Motor neuron (in vitro differentiated cells): ENCODE measurements at regions not wholly inside any gene's neighbourhood (a gene's known extent, or its start where the extent isn't known, plus 50 kb on each side); places are given as distances from the start of the nearest gene placed in this dataset.
"Not testable (repeated sequence)": the region's sequence is repeated elsewhere in the genome, so short reads cannot be mapped to it uniquely, and the experiment has no call there.

ENCODE experiments used
- ATAC-seq, 8 experiments: fragments of 200-7000 bp; cut with Tn5 transposase; replicated peaks in 6 of 8; 2 replicates each; pipeline ENCODE4 v1.8.0; 2021; ENCODE audit warnings: mild to moderate bottlenecking in 8 of 8, moderate library complexity in 8 of 8
- H3K27ac ChIP-seq, 2 donors: fragments of 250-450 bp; sonication (Bioruptor Pico); 2 replicates each; pipeline ENCODE4 v1.9.0; 2021; ENCODE audit warnings: antibody characterized with exemption in 2 of 2, mild to moderate bottlenecking in 2 of 2, moderate library complexity in 1 of 2
- H3K4me1 ChIP-seq, 2 donors: fragments of 250-450 bp; sonication (Bioruptor Pico); replicated peaks in 1 of 2; 2 replicates each; pipeline ENCODE4 v1.6.1; 2021; ENCODE audit warnings: antibody characterized with exemption in 2 of 2, mild to moderate bottlenecking in 2 of 2, moderate library complexity in 1 of 2
- H3K4me3 ChIP-seq, 5 donors: fragments of 250-450 bp; sonication (Bioruptor Pico); 2 replicates each; pipeline ENCODE4 v1.9.0; 2021; ENCODE audit warnings: antibody characterized with exemption in 5 of 5, mild to moderate bottlenecking in 5 of 5, moderate library complexity in 4 of 5
- WGBS, 10 experiments: fragments of 450-650 bp; shearing (Covaris generic); methylation state at CpG; one replicate each; pipeline ENCODE4 v1.0.0; 2022; 5-methylcytosine and 5-hydroxymethylcytosine counted together
- in situ Hi-C, 9 experiments: fragments of 400-800 bp; cut with MboI; loops; one replicate each; pipeline ENCODE4 v1.15.0; 2021; ENCODE audit warnings: low sequenced_read_pairs in 9 of 9, low pct_unique_long_range_greater_than_20kb in 2 of 9; ENCODE audit not compliant: unreplicated experiment in 9 of 9

DNA sequence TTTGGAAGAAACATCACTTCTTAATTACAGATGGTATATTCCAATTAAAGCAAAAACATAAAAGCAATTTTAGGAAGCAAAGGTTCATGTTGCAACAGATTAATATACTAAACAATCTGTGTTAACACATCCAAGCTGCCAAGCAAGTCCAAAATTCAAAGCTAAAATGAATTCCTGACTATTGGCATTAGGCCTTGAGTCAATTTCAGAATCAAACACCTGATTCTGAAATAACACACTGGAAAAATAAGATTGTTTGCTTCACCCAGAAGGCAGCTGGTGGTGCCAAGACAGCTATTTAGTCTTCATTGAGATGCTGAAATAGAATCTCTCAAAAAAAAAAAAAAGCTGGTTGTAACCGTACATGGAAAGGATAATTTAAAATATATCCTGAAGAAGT, 465.6 kb downstream of the SOCS6 start:
- Histone ChIP-seq H3K27ac (no peak overlapping the region), H3K4me3 (no peak overlapping the region), H3K4me1 (no peaks in the 10 kb centered on the region)
- ATAC-seq: no peak
- WGBS, 10 experiments: 13 to 90% (median 47%) methylated on average over 1 of the region's 1 CpG; no CpG with 5 or more reads in 4 of the 10 experiments
- in situ Hi-C loops: no loop called here

DNA sequence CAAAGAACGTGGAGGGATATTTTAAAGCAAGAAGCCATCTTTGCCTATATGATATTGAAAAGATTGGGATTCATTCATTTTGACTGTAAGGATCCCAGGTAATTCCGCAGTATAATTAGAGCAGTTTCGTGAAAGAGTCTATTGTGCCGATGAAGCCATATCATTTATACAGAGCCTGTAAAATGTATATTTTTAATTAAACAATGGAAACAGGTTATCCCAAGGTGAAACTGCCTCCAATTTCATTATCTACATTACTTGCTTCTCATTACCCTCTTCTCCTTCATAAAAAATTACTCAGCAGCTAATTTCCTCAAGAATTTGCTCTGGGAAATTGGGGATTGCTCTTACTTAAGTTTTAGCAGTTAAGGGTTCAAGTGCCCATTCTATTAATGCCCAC, 444.1 kb downstream of the SOCS6 start:
- H3K4me3 ChIP-seq: no peak overlapping the region
- WGBS, 10 experiments: 17 to 97% (median 86%) methylated on average over 3 to 4 of the region's 4 CpGs
- no peak for ATAC-seq
- in situ Hi-C loops: no loop called here
- H3K27ac ChIP-seq: no peak overlapping the region
- no peaks in the 10 kb centered on the region for H3K4me1 ChIP-seq

DNA sequence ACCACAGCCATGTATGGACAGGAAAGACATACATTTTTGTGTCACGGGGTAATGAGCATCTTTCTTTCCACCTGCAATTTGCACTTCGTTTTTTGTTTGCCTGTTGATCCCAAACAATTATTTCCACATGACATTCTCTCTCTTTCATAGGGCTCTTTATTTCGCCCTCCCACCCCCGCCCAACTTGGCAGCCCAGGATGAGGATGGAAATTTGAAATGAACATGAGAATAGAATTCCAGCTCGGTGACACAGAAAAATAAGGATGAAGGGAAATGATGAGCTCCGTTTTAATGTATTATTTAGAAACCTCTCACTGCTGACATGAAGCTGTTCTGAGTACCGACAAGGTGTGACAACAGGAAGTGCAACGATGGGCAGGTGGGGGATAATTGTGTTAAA, 443.3 kb downstream of the SOCS6 start:
- ATAC-seq: no peak
- Histone ChIP-seq H3K4me3 (no peak overlapping the region), H3K4me1 (no peaks in the 10 kb centered on the region), H3K27ac (no peak overlapping the region)
- in situ Hi-C loops: no loop called here
- 3 to 85% (median 43%) methylated on average over 3 to 7 of the region's 8 CpGs; no CpG with 5 or more reads in 1 of the 10 experiments for WGBS, 10 experiments

DNA sequence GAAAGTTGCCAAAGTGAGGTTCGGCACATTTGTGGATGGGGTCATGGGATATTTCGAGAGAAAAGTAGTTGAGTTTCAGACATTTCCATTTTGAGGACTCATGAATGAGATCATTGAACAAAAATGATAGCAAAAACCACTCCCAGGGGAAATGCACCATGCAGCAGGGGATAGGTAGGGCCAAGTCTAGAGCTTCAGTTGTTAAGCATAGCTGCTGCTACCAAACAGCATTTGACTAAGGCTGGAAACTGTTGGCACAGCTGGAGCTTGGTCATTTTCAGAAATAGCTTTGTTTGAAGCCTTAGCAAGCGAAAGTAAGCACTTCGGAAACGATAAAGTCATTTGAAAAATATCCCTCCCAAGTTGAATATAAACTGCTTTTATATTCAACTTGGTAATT, 431.8 kb downstream of the SOCS6 start:
- Histone ChIP-seq H3K4me1 (no peaks in the 10 kb centered on the region), H3K4me3 (no peak overlapping the region), H3K27ac (no peak overlapping the region)
- in situ Hi-C loops: no loop called here
- ATAC-seq: no peak
- 27 to 100% (median 56%) methylated on average over 2 to 5 of the region's 5 CpGs; no CpG with 5 or more reads in 1 of the 10 experiments for WGBS, 10 experiments

DNA sequence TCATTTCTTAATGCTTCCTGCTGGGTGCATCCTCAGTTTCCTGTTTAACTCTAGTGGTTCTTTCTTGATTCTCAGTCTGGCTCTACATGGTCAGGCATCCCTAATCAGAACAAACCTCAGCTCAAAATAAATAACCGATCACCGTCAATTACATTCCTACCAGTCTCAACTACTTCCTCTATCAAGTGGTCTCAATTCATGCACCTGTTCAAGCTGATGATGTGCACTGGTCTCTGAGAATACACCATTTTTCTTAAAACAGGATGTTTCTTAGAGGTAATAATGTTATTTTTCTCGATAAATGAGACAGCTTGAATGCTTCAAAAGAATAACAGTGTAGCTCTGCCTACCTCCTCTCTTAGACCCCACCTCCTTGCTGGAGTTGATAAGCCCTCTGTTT, 420.9 kb downstream of the SOCS6 start:
- no peak overlapping the region for H3K4me3 ChIP-seq
- in situ Hi-C loops: no loop called here
- no peak for ATAC-seq
- H3K27ac ChIP-seq: no peak overlapping the region
- 0 to 100% (median 51%) methylated on average over 1 to 3 of the region's 3 CpGs for WGBS, 10 experiments
- no peaks in the 10 kb centered on the region for H3K4me1 ChIP-seq

DNA sequence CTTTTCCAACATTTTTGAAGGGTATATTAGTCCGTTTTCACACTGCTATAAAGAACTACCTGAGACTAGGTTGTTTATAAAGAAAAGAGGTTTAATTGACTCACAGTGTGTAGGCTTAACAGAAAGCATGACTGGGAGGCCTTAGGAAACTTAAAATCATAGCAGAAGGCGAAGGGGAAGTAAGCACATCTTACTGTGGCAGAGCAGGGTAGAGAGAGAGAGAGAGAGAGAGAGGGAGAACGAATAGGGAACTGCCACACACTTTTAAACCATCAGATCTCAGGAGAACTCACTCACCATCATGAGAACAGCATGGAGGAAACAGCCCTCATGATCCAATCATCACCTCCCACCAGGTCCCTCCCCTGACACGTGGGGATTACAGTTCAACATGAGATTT, 420.3 kb downstream of the SOCS6 start:
- in situ Hi-C loops: no loop called here
- Histone ChIP-seq H3K27ac (no peak overlapping the region), H3K4me1 (no peaks in the 10 kb centered on the region), H3K4me3 (no peak overlapping the region)
- no peak for ATAC-seq
- 0 to 70% (median 56%) methylated on average over 1 to 4 of the region's 4 CpGs; no CpG with 5 or more reads in 3 of the 10 experiments for WGBS, 10 experiments

DNA sequence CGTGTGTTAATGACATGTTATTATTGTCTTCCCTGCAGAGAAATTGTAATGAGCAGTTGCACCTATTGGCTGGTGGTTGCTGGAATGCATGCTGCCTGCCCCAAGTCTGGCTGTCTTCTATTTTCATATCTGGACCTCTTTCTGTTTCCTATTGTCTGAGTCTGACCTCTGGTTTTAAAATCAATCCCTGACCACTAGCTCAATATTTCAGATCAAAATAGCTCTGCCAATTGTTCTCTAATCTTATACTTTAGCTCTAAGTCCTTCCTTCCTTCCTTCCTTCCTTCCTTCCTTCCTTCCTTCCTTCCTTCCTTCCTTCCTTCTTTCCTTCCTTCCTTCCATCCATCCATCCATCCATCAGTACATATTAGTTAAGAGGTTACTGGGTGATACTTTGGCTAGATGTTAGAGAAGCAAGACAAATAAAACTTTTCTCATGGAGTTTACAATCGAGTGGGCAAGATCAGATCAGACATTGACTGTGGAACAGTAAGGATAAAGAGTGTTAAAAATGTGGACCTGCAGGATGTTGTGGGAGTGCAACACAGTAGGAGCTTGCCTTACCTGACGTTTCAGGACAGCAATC, 417.1 kb downstream of the SOCS6 start:
- in situ Hi-C loops: no loop called here
- Histone ChIP-seq H3K4me1 (no peaks in the 10 kb centered on the region), H3K4me3 (no peak overlapping the region), H3K27ac (no peak overlapping the region)
- ATAC-seq: no peak
- 0 to 65% (median 20%) methylated on average over 1 to 3 of the region's 3 CpGs; no CpG with 5 or more reads in 3 of the 10 experiments for WGBS, 10 experiments

DNA sequence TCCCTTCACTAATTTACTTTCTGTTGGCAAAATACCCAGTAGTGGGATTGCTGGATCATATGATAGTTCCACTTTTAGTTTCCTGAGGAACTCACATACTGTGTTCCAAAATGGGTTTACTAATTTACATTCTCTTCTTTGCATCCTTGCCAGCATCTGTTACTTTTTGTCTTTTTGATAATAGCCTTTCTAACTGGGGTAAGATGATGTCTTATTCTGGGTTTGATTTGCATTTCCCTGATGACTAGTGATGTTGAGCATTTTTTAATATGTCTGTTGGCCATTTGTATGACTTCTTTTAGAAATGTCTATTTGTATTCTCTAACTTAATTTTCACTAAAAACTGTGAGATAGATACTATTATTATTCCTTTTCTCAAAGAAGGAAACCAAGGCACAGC, 411.7 kb downstream of the SOCS6 start:
- H3K4me1 ChIP-seq: no peaks in the 10 kb centered on the region
- ATAC-seq: no peak
- no peak overlapping the region for H3K27ac ChIP-seq
- H3K4me3 ChIP-seq: no peak overlapping the region
- in situ Hi-C loops: no loop called here

DNA sequence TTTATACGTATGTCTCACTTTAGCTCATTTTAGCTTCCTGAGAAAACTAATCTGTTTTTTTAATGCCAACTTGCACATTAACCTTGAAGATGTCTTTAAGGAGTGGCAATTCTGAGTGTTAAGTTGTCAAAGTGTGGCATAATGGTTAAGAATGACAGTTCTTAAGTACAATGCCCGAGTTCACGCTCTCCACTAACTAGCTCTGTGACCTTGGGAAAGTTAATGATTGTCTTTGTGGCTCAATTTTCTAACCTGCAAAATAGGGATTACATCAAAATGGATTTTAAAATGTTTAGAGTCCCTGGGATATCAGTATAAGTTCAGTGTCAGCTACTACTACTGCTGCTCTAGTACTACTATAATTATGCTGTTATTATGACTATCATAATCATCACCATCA, 409.7 kb downstream of the SOCS6 start:
- Histone ChIP-seq H3K4me3 (no peak overlapping the region), H3K27ac (no peak overlapping the region), H3K4me1 (no peaks in the 10 kb centered on the region)
- in situ Hi-C loops: no loop called here
- 14 to 100% (median 80%) methylated on average over 1 to 3 of the region's 3 CpGs; no CpG with 5 or more reads in 1 of the 10 experiments for WGBS, 10 experiments
- ATAC-seq: no peak

DNA sequence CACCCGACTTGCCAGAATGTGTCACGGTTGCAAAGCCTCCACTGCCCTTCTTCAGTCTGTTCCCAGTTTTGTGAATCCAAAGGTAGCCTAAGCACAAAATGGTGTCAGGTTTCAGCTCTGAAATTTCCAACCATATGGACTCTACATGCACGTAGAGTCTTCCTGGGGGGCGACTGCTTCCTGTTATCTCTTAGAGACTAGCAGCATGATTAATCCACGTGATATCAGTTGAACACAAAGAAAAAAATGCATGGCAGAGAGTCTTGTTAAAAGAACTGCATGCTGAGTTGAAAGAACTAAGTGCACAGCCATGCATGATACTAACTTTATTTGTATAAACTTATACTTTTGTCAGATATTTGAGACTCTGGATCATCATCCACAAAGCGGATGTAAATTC, 404.4 kb downstream of the SOCS6 start:
- 0 to 67% (median 36%) methylated on average over 3 to 6 of the region's 6 CpGs for WGBS, 10 experiments
- ATAC-seq: no peak
- no peaks in the 10 kb centered on the region for H3K4me1 ChIP-seq
- in situ Hi-C loops: no loop called here
- H3K27ac ChIP-seq: no peak overlapping the region
- H3K4me3 ChIP-seq: no peak overlapping the region

DNA sequence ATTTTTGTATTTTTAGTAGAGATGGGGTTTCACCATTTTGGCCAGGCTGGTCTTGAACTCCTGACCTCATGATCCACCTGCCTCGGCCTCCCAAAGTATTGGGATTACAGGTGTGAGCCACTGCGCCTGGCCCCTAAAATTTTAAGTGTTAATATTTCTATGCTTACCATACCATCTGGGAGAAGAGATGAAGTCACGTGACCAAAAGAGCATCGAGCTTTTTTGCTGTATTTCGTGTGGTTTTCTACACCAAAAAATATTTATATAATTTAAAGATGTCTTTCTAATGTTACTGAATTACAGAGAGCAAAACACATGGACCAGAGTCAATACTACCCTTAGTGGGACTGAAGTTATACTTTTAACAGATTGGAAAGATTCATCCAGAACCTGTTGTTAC, 400.9 kb downstream of the SOCS6 start:
- 0 to 95% (median 54%) methylated on average over 1 to 5 of the region's 5 CpGs; no CpG with 5 or more reads in 2 of the 10 experiments for WGBS, 10 experiments
- in situ Hi-C loops: not testable (repeated sequence)

DNA sequence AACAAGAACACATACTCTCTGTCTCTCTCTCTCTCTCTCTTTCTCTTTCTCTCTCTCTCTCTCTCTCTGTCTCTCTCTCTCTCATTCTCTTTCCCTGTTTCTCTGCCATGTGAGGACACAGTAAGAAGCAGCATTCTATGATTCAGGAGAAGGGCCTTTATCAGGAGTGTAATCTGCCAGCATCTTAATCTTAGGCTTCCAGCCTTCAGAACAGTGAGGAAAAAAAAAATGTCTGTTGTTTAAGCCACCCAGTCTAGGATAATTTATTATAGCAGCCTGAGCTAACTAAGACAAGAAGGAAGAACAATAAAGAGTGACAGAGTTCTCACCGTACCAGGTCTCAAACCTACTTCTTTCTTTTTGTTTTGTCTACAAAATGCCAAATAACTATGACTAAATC, 399.4 kb downstream of the SOCS6 start:
- Histone ChIP-seq H3K4me3 (no peak overlapping the region), H3K27ac (no peak overlapping the region), H3K4me1 (no peaks in the 10 kb centered on the region)
- 0 to 67% (median 50%) methylated on average over 1 of the region's 1 CpG; no CpG with 5 or more reads in 3 of the 10 experiments for WGBS, 10 experiments
- in situ Hi-C loops: no loop called here
- ATAC-seq: peak in 1 of 8 experiments; percentile 19

More for the DNA sequence above, 400.9 kb downstream of the SOCS6 start:
- H3K4me1 ChIP-seq, ATAC-seq, H3K27ac ChIP-seq, H3K4me3 ChIP-seq: not testable (repeated sequence)

DNA sequence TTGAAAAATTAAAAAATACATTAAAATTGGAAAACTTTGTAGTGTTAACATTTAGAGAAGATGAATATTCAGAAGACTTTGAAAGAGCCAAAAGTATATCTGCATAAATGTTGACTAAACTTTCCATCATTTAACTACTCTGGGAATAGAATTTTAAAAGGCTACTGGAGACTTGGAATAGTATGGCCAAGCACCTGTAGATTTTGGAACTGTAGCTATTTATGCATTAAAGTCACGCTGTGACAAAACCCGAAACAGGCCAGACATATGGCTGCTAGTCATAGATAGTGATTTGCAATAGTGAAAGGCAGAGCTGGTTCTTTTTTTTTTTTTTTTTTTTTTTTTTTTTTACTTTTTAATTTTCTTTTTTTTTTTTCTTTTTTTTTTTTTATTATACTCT, 396.0 kb downstream of the SOCS6 start:
- in situ Hi-C loops: no loop called here
- H3K4me3 ChIP-seq: no peak overlapping the region
- ATAC-seq: no peak
- H3K4me1 ChIP-seq: no peaks in the 10 kb centered on the region
- 34 to 100% (median 90%) methylated on average over 1 to 2 of the region's 2 CpGs; no CpG with 5 or more reads in 3 of the 10 experiments for WGBS, 10 experiments
- no peak overlapping the region for H3K27ac ChIP-seq

DNA sequence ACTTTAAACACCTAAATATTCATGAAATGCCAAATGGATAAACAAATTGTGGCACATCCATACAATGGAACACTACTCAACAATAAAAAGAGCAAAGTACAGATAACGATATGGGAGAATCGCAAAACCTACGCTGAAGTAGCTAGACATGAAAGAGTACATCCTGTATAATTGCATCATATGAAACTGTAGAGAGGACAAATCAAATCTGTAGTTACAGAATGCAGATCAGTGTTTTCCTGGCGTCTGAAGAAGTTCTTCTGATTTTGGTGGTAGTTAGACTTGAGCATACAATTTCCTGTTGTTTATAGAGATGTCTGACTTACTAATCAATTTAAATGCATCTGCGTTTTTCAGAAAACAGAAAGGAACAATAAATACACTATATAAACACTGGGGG, 394.4 kb downstream of the SOCS6 start:
- in situ Hi-C loops: no loop called here
- 0 to 88% (median 67%) methylated on average over 1 to 5 of the region's 5 CpGs for WGBS, 10 experiments
- no peak for ATAC-seq
- Histone ChIP-seq H3K4me1 (no peaks in the 10 kb centered on the region), H3K27ac (no peak overlapping the region), H3K4me3 (no peak overlapping the region)
